SK-N-SH treated with all-trans-retinoic acid at 6 μM for 48 hours (cell line): ENCODE measurements at regions not wholly inside any gene's neighbourhood (a gene's known extent, or its start where the extent isn't known, plus 50 kb on each side); places are given as distances from the start of the nearest gene placed in this dataset.

Source experiments
- ATAC-seq: fragments of 200-7000 bp; cut with Tn5 transposase; 3 replicates; pipeline ENCODE4 v1.9.1; 2020; ENCODE audit warnings: mild to moderate bottlenecking, moderate library complexity
- CSDC2 ChIP-seq: fragments of 250-450 bp; sonication (Bioruptor Pico); IDR thresholded peaks from 2 replicates; pipeline ENCODE4 v1.5.0; 2020; ENCODE audit warnings: mild to moderate bottlenecking, moderate library complexity
- ESRRG ChIP-seq: fragments of 250-450 bp; sonication (Bioruptor Pico); IDR thresholded peaks from 2 replicates; pipeline ENCODE4 v1.6.1; 2021; ENCODE audit warnings: mild to moderate bottlenecking
- GLIS3 ChIP-seq: fragments of 250-450 bp; sonication (Bioruptor Pico); IDR thresholded peaks from 2 replicates; pipeline ENCODE4 v1.5.0; 2020; ENCODE audit warnings: mild to moderate bottlenecking, moderate library complexity
- ISL1 ChIP-seq: fragments of 250-450 bp; sonication (Bioruptor Pico); IDR thresholded peaks from 2 replicates; pipeline ENCODE4 v2.1.2; 2022; ENCODE audit warnings: mild to moderate bottlenecking, moderate library complexity
- OSR1 ChIP-seq: fragments of 250-450 bp; sonication (Bioruptor Pico); IDR thresholded peaks from 2 replicates; pipeline ENCODE4 v1.8.0; 2022; ENCODE audit warnings: moderate library complexity, mild to moderate bottlenecking, inconsistent platforms
- PATZ1 ChIP-seq: fragments of 250-450 bp; sonication (Bioruptor Pico); IDR thresholded peaks from 2 replicates; pipeline ENCODE4 v1.8.0; 2020; ENCODE audit warnings: mild to moderate bottlenecking, moderate library complexity, borderline replicate concordance
- PPARA ChIP-seq: fragments of 250-450 bp; sonication (Bioruptor Pico); IDR thresholded peaks from 2 replicates; pipeline ENCODE4 v1.5.0; 2020; ENCODE audit warnings: mild to moderate bottlenecking, borderline replicate concordance
- RARB ChIP-seq: fragments of 250-450 bp; sonication (Bioruptor Pico); IDR thresholded peaks from 2 replicates; pipeline ENCODE4 v1.8.0; 2021; ENCODE audit warnings: mild to moderate bottlenecking, moderate library complexity
- SNAI2 ChIP-seq: fragments of 250-450 bp; sonication (Bioruptor Pico); IDR thresholded peaks from 2 replicates; pipeline ENCODE4 v1.5.0; 2020; ENCODE audit warnings: mild to moderate bottlenecking, moderate library complexity
- TCF4 ChIP-seq: fragments of 250-450 bp; sonication (Bioruptor Pico); IDR thresholded peaks from 2 replicates; pipeline ENCODE4 v1.8.0; 2021; ENCODE audit warnings: mild to moderate bottlenecking, moderate library complexity, borderline replicate concordance
- TOX ChIP-seq: fragments of 250-450 bp; sonication (Bioruptor Pico); IDR thresholded peaks from 2 replicates; pipeline ENCODE4 v1.8.0; 2021; ENCODE audit warnings: mild to moderate bottlenecking, moderate library complexity, borderline replicate concordance
- TSHZ2 ChIP-seq: fragments of 250-450 bp; sonication (Bioruptor Pico); IDR thresholded peaks from 2 replicates; pipeline ENCODE4 v1.5.0; 2020; ENCODE audit warnings: mild to moderate bottlenecking, moderate library complexity
- ZFP3 ChIP-seq: fragments of 250-450 bp; sonication (Bioruptor Pico); IDR thresholded peaks from 2 replicates; pipeline ENCODE4 v1.5.0; 2020; ENCODE audit warnings: mild to moderate bottlenecking, moderate library complexity
- ZFP30 ChIP-seq: fragments of 450-650 bp; formaldehyde crosslinking; IDR thresholded peaks from 2 replicates; pipeline ENCODE4 v1.5.0; 2022; ENCODE audit warnings: mild to moderate bottlenecking, moderate library complexity
- ZNF565 ChIP-seq: fragments of 450-650 bp; formaldehyde crosslinking; conservative IDR thresholded peaks from 2 replicates; pipeline ENCODE4 v1.5.0; 2020; ENCODE audit warnings: low read depth, mild to moderate bottlenecking, moderate library complexity
- ZNF8 ChIP-seq: fragments of 450-650 bp; formaldehyde crosslinking; IDR thresholded peaks from 2 replicates; pipeline ENCODE4 v1.5.0; 2020; ENCODE audit warnings: mild to moderate bottlenecking, moderate library complexity
- TF ChIP-seq, protein P1 (sequence below): fragments of 250-450 bp; sonication (Bioruptor Pico); IDR thresholded peaks from 2 replicates; pipeline ENCODE4 v1.5.1; 2020; ENCODE audit warnings: low read depth, mild to moderate bottlenecking, moderate library complexity
- TF ChIP-seq, protein P2 (sequence below): fragments of 250-450 bp; sonication (Bioruptor Pico); IDR thresholded peaks from 2 replicates; pipeline ENCODE4 v1.8.0; 2021; ENCODE audit warnings: low read depth, mild to moderate bottlenecking, moderate library complexity, borderline replicate concordance

GRCh38 chr13:112183532-112184090 lies 116.7 kb downstream of the SOX1 start (continued):
- TF ChIP-seq, protein P1, sequence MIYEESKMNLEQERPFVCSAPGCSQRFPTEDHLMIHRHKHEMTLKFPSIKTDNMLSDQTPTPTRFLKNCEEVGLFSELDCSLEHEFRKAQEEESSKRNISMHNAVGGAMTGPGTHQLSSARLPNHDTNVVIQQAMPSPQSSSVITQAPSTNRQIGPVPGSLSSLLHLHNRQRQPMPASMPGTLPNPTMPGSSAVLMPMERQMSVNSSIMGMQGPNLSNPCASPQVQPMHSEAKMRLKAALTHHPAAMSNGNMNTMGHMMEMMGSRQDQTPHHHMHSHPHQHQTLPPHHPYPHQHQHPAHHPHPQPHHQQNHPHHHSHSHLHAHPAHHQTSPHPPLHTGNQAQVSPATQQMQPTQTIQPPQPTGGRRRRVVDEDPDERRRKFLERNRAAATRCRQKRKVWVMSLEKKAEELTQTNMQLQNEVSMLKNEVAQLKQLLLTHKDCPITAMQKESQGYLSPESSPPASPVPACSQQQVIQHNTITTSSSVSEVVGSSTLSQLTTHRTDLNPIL: no peak

DNA sequence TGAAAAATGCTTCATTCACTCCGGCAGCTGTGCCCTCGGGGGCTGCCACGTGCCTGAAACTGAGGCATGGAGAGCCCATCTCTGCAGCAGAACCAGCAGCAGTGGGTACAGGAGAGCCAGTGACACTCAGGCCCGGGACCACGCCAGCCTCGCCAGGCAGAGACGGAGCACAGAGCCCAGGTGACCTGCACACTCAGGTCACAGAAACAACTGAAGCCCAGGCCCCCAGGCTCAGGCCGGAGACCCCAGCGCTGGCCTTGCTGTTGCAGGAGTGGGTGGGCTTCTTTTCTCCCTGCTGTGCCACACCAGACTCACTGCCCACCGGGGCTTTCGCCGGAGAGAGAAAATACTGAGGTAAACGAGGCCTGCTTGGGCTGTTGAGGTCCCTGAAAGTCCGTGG lies 117.3 kb downstream of the SOX1 start:
- ATAC-seq: no peak
- TF ChIP-seq ZFP30 (CRISPR knock-in tag): no peak
- TF ChIP-seq TSHZ2 (CRISPR knock-in tag): no peak
- no peak for TF ChIP-seq GLIS3 (CRISPR knock-in tag)
- TF ChIP-seq ESRRG (CRISPR knock-in tag): no peak
- no peak for TF ChIP-seq RARB
- TF ChIP-seq CSDC2 (CRISPR knock-in tag): no peak
- TF ChIP-seq OSR1 (CRISPR knock-in tag): no peak
- no peak for TF ChIP-seq ZNF8 (CRISPR knock-in tag)
- TF ChIP-seq TCF4 (CRISPR knock-in tag): no peak
- TF ChIP-seq ZFP3 (CRISPR knock-in tag): no peak
- TF ChIP-seq, protein P1: no peak
- TF ChIP-seq TOX: no peak
- no peak for TF ChIP-seq ISL1
- no peak for TF ChIP-seq SNAI2 (CRISPR knock-in tag)

DNA sequence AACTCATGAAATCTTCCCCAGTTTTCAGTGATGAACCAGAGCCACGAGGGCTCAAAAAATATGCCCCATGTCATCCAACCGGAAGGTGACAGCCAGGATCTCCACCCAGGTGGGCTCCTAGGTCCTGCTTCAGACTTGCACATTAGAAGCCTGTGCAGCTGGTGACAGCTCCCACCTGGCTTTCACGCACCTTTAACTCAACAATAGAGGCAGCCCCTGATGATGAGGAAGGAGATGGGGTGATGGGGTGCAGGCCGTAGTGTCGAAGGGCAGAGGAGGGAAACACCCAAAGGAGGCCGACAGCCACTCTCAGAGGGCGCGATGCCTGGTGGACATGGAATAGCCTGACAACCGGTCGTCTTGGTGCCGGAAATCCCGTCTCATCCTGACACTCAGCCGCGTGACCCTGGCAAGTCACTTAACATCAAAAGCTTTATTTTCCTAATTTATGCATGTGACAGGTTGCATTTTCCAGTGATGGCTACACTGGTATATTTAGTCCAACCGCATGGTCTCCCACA lies 118.0 kb downstream of the SOX1 start:
- TF ChIP-seq ZNF565 (CRISPR knock-in tag) (no peak), OSR1 (CRISPR knock-in tag) (no peak), ZFP3 (CRISPR knock-in tag) (no peak), CSDC2 (CRISPR knock-in tag) (no peak), TSHZ2 (CRISPR knock-in tag) (no peak), PPARA (CRISPR knock-in tag) (no peak), TOX (no peak), ESRRG (CRISPR knock-in tag) (no peak), TCF4 (CRISPR knock-in tag) (no peak), ZNF8 (CRISPR knock-in tag) (no peak), PATZ1 (no peak), ZFP30 (CRISPR knock-in tag) (no peak)
- TF ChIP-seq, protein P1: no peak
- TF ChIP-seq, protein P2, sequence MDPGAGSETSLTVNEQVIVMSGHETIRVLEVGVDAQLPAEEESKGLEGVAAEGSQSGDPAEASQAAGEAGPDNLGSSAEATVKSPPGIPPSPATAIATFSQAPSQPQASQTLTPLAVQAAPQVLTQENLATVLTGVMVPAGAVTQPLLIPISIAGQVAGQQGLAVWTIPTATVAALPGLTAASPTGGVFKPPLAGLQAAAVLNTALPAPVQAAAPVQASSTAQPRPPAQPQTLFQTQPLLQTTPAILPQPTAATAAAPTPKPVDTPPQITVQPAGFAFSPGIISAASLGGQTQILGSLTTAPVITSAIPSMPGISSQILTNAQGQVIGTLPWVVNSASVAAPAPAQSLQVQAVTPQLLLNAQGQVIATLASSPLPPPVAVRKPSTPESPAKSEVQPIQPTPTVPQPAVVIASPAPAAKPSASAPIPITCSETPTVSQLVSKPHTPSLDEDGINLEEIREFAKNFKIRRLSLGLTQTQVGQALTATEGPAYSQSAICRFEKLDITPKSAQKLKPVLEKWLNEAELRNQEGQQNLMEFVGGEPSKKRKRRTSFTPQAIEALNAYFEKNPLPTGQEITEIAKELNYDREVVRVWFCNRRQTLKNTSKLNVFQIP (CRISPR knock-in tag): no peak
- no peak for ATAC-seq
